Lung (tissue), 11 donors: ENCODE measurements at regions not wholly inside any gene's neighbourhood (a gene's known extent, or its start where the extent isn't known, plus 50 kb on each side); places are given as distances from the start of the nearest gene placed in this dataset.

Experiments used
- ATAC-seq: fragments of 200-7000 bp; cut with Tn5 transposase; one replicate; pipeline ENCODE4 v1.9.1; 2020; ENCODE audit warnings: moderate number of reproducible peaks; ENCODE audit not compliant: insufficient read depth, low FRiP score
- DNase-seq, 3 donors: peaks; one replicate each; pipeline ENCODE4 v3.0.0-alpha.2; 2013 to 2017
- H3K27ac ChIP-seq, 2 donors: one replicate each; pipeline ENCODE4 v1.5.1; 2013; ENCODE audit warnings: mild to moderate bottlenecking in 2 of 2, moderate library complexity in 2 of 2, control low read depth in 1 of 2, inconsistent platforms in 1 of 2, low read depth in 1 of 2, low read length in 1 of 2
- H3K27me3 ChIP-seq, 3 donors: one replicate each; pipeline ENCODE4 v1.5.1; 2013; ENCODE audit warnings: low read length in 2 of 3; ENCODE audit not compliant: control insufficient read depth in 3 of 3, insufficient read depth in 3 of 3
- H3K36me3 ChIP-seq, 4 donors: one replicate each; pipeline ENCODE4 v1.5.1; 2013; ENCODE audit warnings: low read length in 4 of 4, mild to moderate bottlenecking in 1 of 4, moderate library complexity in 1 of 4; ENCODE audit not compliant: control insufficient read depth in 4 of 4, insufficient read depth in 4 of 4
- H3K4me1 ChIP-seq, 5 donors: one replicate each; pipeline ENCODE4 v1.5.1; 2013; ENCODE audit warnings: low read length in 5 of 5, mild to moderate bottlenecking in 2 of 5, moderate library complexity in 1 of 5; ENCODE audit not compliant: control insufficient read depth in 5 of 5, insufficient read depth in 5 of 5
- H3K4me3 ChIP-seq: one replicate; pipeline ENCODE4 v1.5.1; 2013; ENCODE audit warnings: mild to moderate bottlenecking, control low read depth, moderate library complexity
- H3K9ac ChIP-seq, 2 donors: one replicate each; pipeline ENCODE4 v1.5.1; 2013; ENCODE audit warnings: low read length in 2 of 2, control low read depth in 1 of 2; ENCODE audit not compliant: insufficient read depth in 1 of 2
- H3K9me3 ChIP-seq, 4 donors: one replicate each; pipeline ENCODE4 v1.5.1; 2013; ENCODE audit warnings: low read length in 3 of 4, mild to moderate bottlenecking in 1 of 4, moderate library complexity in 1 of 4; ENCODE audit not compliant: control insufficient read depth in 4 of 4, insufficient read depth in 3 of 4
- WGBS, 2 donors: extraction: QIAGEN DNeasy Blood & Tissue Kit; methylation state at CpG; one replicate each; pipeline ENCODE4 v1.1.7; 2013; 5-methylcytosine and 5-hydroxymethylcytosine counted together
- TF ChIP-seq, protein P1 (sequence below): IDR thresholded peaks from 2 replicates; pipeline ENCODE4 v1.5.1; 2012; ENCODE audit warnings: mild to moderate bottlenecking; ENCODE audit errors: control extremely low read depth, extremely low read depth
- donor health status: control.
- donor health status: control.
- donor health status: Bipolar disorder and iron deficiency.
- donor health status: healthy.
- donor health status: DM: yes; HTN: yes; CAD: no.

DNA sequence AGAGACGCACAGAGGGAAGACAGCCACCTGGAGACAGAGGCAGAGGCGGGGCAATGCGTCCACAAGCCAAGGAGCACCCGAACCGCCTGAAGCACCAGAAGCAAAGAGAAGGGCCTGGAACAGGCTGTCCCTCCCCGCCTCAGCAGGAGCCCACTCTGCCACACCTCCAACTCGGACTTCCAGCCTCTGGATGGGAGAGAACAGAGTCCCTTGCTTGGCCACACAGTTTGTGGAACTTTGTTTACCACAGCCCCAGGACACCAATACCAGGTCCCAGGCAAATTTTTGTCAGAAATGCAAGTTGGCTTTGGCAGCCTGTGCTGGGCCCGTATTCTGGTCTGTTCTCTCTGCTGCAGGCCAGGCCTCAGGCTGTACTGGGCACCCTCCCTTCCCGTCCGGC is 87.5 kb upstream of the RPS6KA2 start:
- no peak for DNase-seq

DNA sequence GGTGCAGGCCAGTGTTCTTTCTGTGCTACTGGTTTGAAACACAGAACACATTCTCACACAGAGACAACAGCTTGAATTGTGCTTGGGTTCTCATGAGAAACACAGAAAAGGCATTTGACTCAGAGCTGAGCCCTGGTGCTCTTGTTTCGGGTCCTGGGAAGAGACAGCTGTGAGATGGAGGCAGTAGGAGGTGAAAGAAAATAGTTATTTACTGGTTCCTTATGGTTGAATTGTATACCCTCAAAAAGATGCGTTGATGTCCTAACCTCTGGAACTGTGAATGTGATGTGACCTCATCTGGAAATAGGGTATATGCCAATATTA is 87.1 kb upstream of the RPS6KA2 start:
- H3K36me3 ChIP-seq = no peaks in the 10 kb centered on the region
- TF ChIP-seq, protein P1, sequence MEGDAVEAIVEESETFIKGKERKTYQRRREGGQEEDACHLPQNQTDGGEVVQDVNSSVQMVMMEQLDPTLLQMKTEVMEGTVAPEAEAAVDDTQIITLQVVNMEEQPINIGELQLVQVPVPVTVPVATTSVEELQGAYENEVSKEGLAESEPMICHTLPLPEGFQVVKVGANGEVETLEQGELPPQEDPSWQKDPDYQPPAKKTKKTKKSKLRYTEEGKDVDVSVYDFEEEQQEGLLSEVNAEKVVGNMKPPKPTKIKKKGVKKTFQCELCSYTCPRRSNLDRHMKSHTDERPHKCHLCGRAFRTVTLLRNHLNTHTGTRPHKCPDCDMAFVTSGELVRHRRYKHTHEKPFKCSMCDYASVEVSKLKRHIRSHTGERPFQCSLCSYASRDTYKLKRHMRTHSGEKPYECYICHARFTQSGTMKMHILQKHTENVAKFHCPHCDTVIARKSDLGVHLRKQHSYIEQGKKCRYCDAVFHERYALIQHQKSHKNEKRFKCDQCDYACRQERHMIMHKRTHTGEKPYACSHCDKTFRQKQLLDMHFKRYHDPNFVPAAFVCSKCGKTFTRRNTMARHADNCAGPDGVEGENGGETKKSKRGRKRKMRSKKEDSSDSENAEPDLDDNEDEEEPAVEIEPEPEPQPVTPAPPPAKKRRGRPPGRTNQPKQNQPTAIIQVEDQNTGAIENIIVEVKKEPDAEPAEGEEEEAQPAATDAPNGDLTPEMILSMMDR = no peak
- peaks cover 0 to 3% (median 0%) of the 10 kb centered on the region in 4 donors for H3K9me3 ChIP-seq
- DNase-seq (no peak), ATAC-seq (no peak)
- H3K27ac ChIP-seq = no peak overlapping the region
- H3K4me3 ChIP-seq = no peak overlapping the region
- 94% methylated on average over 2 of the region's 2 CpGs for WGBS, 2 donors
- peaks cover 0 to 3% (median 0%) of the 10 kb centered on the region in 5 donors for H3K4me1 ChIP-seq
- no peak overlapping the region for H3K9ac ChIP-seq
- no peaks in the 10 kb centered on the region for H3K27me3 ChIP-seq

More for the DNA sequence above, 87.5 kb upstream of the RPS6KA2 start:
- Histone ChIP-seq H3K36me3 (no peaks in the 10 kb centered on the region), H3K27me3 (no peaks in the 10 kb centered on the region), H3K4me1 (peaks cover 0 to 1% (median 0%) of the 10 kb centered on the region in 5 donors), H3K9ac (no peak overlapping the region), H3K9me3 (peaks cover 0 to 3% (median 0%) of the 10 kb centered on the region in 4 donors), H3K4me3 (no peak overlapping the region), H3K27ac (no peak overlapping the region)
- TF ChIP-seq, protein P1 = no peak
- 93 to 96% methylated on average over 10 of the region's 10 CpGs for WGBS, 2 donors
- no peak for ATAC-seq

DNA sequence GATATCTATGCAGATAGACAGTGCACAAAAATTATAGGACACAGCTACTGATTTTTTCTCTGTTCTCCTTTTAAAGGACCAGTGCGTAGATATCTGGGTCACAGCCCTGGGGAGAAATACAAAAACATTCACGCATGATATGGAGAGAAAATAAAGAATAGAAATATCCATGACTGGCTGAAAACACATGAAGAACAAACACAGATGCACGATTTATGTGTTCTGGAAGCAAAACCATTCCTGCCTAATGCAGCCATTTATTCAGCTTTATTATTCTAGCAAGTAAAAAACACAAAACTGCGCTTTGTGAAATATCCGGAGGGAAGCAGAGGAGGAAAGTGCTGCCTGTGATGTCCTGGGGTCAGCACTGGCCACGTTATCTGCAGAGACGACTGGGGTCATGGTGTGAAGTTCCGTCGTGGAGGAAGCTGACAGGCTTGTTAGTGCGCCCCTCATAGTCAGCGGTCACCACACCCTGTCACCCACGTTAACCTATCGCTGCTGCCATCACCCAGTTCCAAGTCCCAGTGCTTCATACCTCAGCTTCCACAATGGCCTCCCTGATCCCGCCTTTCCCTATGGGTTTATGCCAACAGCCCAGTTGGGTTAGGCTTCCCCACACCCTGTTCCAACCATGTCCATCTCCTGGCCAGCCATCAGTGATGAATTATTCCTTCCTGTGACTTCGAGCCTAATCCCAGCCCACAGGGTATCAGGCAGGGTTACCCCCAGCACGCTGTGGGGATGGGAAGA is 86.6 kb upstream of the RPS6KA2 start:
- no peaks in the 10 kb centered on the region for H3K36me3 ChIP-seq
- H3K9ac ChIP-seq = no peak overlapping the region
- DNase-seq = no peak
- peaks cover 0 to 3% (median 0%) of the 10 kb centered on the region in 5 donors for H3K4me1 ChIP-seq
- H3K9me3 ChIP-seq = peaks cover 0 to 3% (median 0%) of the 10 kb centered on the region in 4 donors
- no peak for ATAC-seq
- 79 to 87% methylated on average over 16 of the region's 16 CpGs for WGBS, 2 donors
- no peak overlapping the region for H3K27ac ChIP-seq
- no peak overlapping the region for H3K4me3 ChIP-seq
- no peaks in the 10 kb centered on the region for H3K27me3 ChIP-seq
- TF ChIP-seq, protein P1 = no peak
